Heart right ventricle (tissue), 16 donors: ENCODE measurements at regions not wholly inside any gene's neighbourhood (a gene's known extent, or its start where the extent isn't known, plus 50 kb on each side); places are given as distances from the start of the nearest gene placed in this dataset.
A peak's percentile ranks its signal among the peaks of the same experiment; 100 is the strongest.

ENCODE experiments used
- ATAC-seq, 8 donors: fragments of 200-7000 bp; cut with Tn5 transposase; one replicate each; pipeline ENCODE4 v1.9.1; 2020; ENCODE audit warnings: mild to moderate bottlenecking in 8 of 8, moderate library complexity in 8 of 8, moderate number of reproducible peaks in 1 of 8
- DNase-seq, 2 donors: peaks; one replicate each; pipeline ENCODE4 v3.0.0-alpha.2; 2020
- H3K27ac ChIP-seq, 10 donors: fragments of 200-600 bp; sonication (generic) in 2 of 10; one replicate each; pipeline versions ENCODE4 v1.5.0 to v1.8.0; 2020 to 2022; ENCODE audit warnings: mild to moderate bottlenecking in 3 of 10
- H3K27me3 ChIP-seq, 7 donors: fragments of 200-600 bp; one replicate each; pipeline ENCODE4 v1.8.0; 2021 to 2022; ENCODE audit warnings: mild to moderate bottlenecking in 2 of 7
- H3K36me3 ChIP-seq, 9 donors: fragments of 200-600 bp; sonication (generic) in 1 of 9; one replicate each; pipeline versions ENCODE4 v1.5.0 to v1.8.0; 2020 to 2022; ENCODE audit warnings: mild to moderate bottlenecking in 2 of 9
- H3K4me1 ChIP-seq, 9 donors: fragments of 200-600 bp; sonication (generic) in 1 of 9; one replicate each; pipeline versions ENCODE4 v1.5.0 to v1.8.0; 2020 to 2022; ENCODE audit warnings: mild to moderate bottlenecking in 4 of 9
- H3K4me3 ChIP-seq, 10 donors: fragments of 200-600 bp; sonication (generic) in 2 of 10; one replicate each; pipeline versions ENCODE4 v1.5.0 to v1.8.0; 2020 to 2022; ENCODE audit warnings: mild to moderate bottlenecking in 7 of 10, moderate library complexity in 2 of 10
- H3K9me3 ChIP-seq, 11 donors: fragments of 200-600 bp in 10 of 11; sonication (generic) in 2 of 11; one replicate each; pipeline versions ENCODE4 v1.5.0 to v1.8.0; 2013 to 2022; ENCODE audit warnings: mild to moderate bottlenecking in 2 of 11, control low read depth in 1 of 11, moderate library complexity in 1 of 11
- CTCF ChIP-seq, 9 donors: fragments of 200-600 bp; sonication (generic) in 2 of 9; IDR thresholded peaks; one replicate each; pipeline versions ENCODE4 v1.5.0 to v1.8.0; 2021 to 2022; ENCODE audit warnings: antibody characterized with exemption in 9 of 9, mild to moderate bottlenecking in 5 of 9, moderate library complexity in 1 of 9
- WGBS, 2 donors: extraction: QIAGEN DNeasy Blood & Tissue Kit; methylation state at CpG; one replicate each; pipeline ENCODE4 v1.1.7; 2013; ENCODE audit warnings: inconsistent platforms in 1 of 2; 5-methylcytosine and 5-hydroxymethylcytosine counted together
- intact Hi-C, 10 donors: fragments of 100-400 bp; cut with DNase I; formaldehyde crosslinking; loops; one replicate each; pipeline versions ENCODE4 v1.11.1 to v1.14.2; 2022
- donor health status: Arrhythmogenic right ventricular cardiomyopathy.
- donor health status: ischemic (EF 13 %, LVEDD 7.1; RV severe dilation, severe dysfunction).
- donor health status: healthy with polysubstance abuse.
- donor health status: DM: no; HTN: yes; CAD: no.
- donor health status: DM: no; HTN: no; CAD: no.
- donor health status: ischemic (EF 25% LVEDD 6.9; RV normal size, moderate dysfunction).
- donor health status: ischemic (EF 25% LVEDD 5.7; RV mildly dilated, moderate dysfunction).
- donor health status: healthy.
- donor health status: DM: yes; HTN: yes; CAD: no.
- donor health status: Ischemic cardiomyopathy.
- donor health status: ischemic (EF 35%, LVEDD 5.7; RV mildly dilated, moderate dysfunction).
- donor health status: nonischemic (EF 11% LVEDD 7.7; RV severe dilation, severe dysfunction).
- donor health status: DM: yes; HTN: yes; CAD: no.
- donor health status: PGD.
- donor health status: ischemic (EF 29% LVEDD 5.4; RV normal size, mild dysfunction).
- donor health status: nonischemic (EF 23%, LVEDD 6.1; RV moderate dilation, normal function).

DNA sequence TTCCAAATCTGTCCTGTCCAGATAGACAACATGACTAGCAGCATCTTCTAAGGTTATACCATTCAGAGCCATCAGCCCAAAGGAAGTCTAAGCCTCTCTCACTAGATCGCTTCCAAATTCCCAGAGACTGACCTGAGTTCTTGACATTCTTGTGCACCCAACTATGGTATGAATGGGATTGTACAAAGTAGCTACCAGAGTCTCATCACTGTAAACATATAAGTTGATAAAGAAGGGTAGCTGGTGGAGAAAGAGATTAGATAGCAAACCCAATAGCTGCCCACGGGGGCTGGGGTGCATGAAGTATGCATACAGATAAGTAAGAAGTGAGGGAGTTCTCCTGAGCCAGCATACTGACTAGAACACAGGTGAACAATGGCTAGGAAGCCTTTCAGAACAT, 180.0 kb downstream of the PLPP3 start:
- H3K9me3 ChIP-seq: peaks cover 0 to 9% (median 0%) of the 10 kb centered on the region in 11 donors
- ATAC-seq (no peak), DNase-seq (no peak)
- H3K4me1 ChIP-seq: peaks cover 0 to 31% (median 15%) of the 10 kb centered on the region in 9 donors
- TF ChIP-seq CTCF (IDR thresholded peaks at IDR 0.05): no peak
- no peak overlapping the region for H3K4me3 ChIP-seq
- WGBS, 2 donors: 68 to 72% methylated on average over 2 of the region's 2 CpGs
- intact Hi-C loops: loop anchor here in 1 of 10 donors (10.0 kb wide), 1 partner anchor 815 kb away; no protein-coding TSS in a partner anchor
- H3K27me3 ChIP-seq: no peaks in the 10 kb centered on the region
- no peaks in the 10 kb centered on the region for H3K36me3 ChIP-seq
- H3K27ac ChIP-seq: peak overlapping the region in 2 of 10 donors; percentile 23 to 24

DNA sequence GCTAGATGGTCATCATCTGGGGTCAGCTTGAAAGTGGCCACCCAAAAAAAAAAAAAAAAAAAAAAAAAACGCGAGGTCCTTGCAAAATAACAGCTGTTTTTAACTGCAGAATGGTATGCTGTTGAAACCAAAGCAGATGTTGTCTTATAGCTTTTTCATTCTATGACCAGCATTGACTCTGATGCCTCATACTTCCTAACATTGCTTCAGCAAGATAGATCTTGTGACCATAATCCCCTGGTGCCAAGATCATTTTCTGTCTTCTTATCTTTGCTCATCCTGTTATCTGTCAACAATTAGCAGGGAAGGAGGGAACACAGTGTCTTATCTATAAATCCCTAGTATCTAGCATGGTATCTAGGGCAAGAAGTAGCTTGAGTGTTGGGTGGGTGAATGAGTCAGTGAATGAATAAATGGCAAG, 181.5 kb downstream of the PLPP3 start:
- H3K27ac ChIP-seq: peak overlapping the region in 3 of 10 donors; percentile 13 to 53 (median 51)

DNA sequence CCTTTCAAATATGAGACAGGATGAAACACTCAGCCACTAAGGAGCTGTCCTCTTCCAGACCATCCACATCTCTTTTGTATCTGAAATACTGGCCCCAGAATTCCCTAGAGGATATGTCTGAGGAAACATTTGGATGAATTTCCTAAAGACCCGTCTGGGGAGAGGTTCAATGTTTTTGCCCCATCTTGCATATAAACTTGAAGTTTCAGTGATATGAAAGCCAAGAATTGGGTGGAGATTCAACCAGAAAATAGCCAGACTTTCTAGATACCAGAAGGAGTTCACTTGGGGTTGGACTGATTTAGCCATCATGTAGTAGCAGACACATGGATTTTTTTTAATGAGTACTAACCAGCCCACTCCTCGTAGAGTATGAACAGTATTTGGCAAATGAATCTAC, 182.0 kb downstream of the PLPP3 start:
- no peak for TF ChIP-seq CTCF (IDR thresholded peaks at IDR 0.05)
- Histone ChIP-seq H3K27ac (peak overlapping the region in 3 of 10 donors; percentile 13 to 53 (median 22)), H3K36me3 (no peaks in the 10 kb centered on the region), H3K27me3 (no peaks in the 10 kb centered on the region), H3K9me3 (peaks cover 0 to 9% (median 0%) of the 10 kb centered on the region in 11 donors), H3K4me1 (peaks cover 0 to 25% (median 15%) of the 10 kb centered on the region in 9 donors), H3K4me3 (no peak overlapping the region)
- no peak for DNase-seq
- intact Hi-C loops: loop anchor here in 1 of 10 donors (10.0 kb wide), 1 partner anchor 813 kb away; no protein-coding TSS in a partner anchor
- WGBS, 2 donors: 62 to 68% methylated on average over 2 of the region's 2 CpGs
- peak in 7 of 8 donors; percentile 25 to 75 (median 43) for ATAC-seq

More for the DNA sequence above, 181.5 kb downstream of the PLPP3 start:
- peaks cover 0 to 9% (median 0%) of the 10 kb centered on the region in 11 donors for H3K9me3 ChIP-seq
- WGBS, 2 donors: 72 to 79% methylated on average over 2 of the region's 2 CpGs
- H3K27me3 ChIP-seq: no peaks in the 10 kb centered on the region
- H3K4me1 ChIP-seq: peaks cover 0 to 25% (median 15%) of the 10 kb centered on the region in 9 donors
- H3K4me3 ChIP-seq: no peak overlapping the region
- no peak for TF ChIP-seq CTCF (IDR thresholded peaks at IDR 0.05)
- intact Hi-C loops: loop anchor here in 1 of 10 donors (10.0 kb wide), 1 partner anchor 813 kb away; no protein-coding TSS in a partner anchor
- H3K36me3 ChIP-seq: no peaks in the 10 kb centered on the region
- no peak for DNase-seq
- peak in 1 of 8 donors; percentile 36 for ATAC-seq

DNA sequence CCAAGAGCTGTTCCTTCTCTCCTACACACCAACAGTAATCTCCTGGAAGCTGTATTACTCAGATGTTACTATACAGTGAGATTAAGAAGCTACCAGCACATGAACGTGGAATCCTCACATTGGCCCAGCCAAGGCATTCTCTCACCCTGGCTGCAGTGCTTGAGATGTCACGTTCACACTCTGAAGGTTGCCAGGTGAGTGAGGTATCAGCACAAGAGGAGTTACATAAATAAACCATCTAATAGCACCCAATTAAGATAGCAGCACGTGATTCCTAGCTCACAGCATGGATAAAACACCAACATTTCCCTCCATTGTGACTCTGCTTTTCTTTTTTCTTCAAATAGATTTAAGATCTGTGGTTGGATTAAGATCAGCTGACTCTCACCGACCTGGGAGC, 182.8 kb downstream of the PLPP3 start:
- intact Hi-C loops: loop anchor here in 1 of 10 donors (10.0 kb wide), 1 partner anchor 812 kb away; no protein-coding TSS in a partner anchor
- 23 to 45% methylated on average over 4 of the region's 4 CpGs for WGBS, 2 donors
- H3K9me3 ChIP-seq: peaks cover 0 to 9% (median 0%) of the 10 kb centered on the region in 11 donors
- ATAC-seq (peak in 5 of 8 donors; percentile 24 to 71 (median 58)), DNase-seq (no peak)
- peaks cover 0 to 25% (median 15%) of the 10 kb centered on the region in 9 donors for H3K4me1 ChIP-seq
- no peak overlapping the region for H3K4me3 ChIP-seq
- no peak for TF ChIP-seq CTCF (IDR thresholded peaks at IDR 0.05)
- peak overlapping the region in 4 of 10 donors; percentile 13 to 74 (median 36) for H3K27ac ChIP-seq
- H3K36me3 ChIP-seq: no peaks in the 10 kb centered on the region
- no peaks in the 10 kb centered on the region for H3K27me3 ChIP-seq
